Stomach (tissue), 4 donors: ENCODE measurements at regions not wholly inside any gene's neighbourhood (a gene's known extent, or its start where the extent isn't known, plus 50 kb on each side); places are given as distances from the start of the nearest gene placed in this dataset.

Experiments
- CTCF ChIP-seq, 7 experiments: fragments of 450-650 bp in 4 of 7; fragments of 200-600 bp in 3 of 7; sonication (generic) in 3 of 7; IDR thresholded peaks; one replicate each; pipeline ENCODE4 v1.5.1; 2016 to 2019; ENCODE audit warnings: antibody characterized with exemption in 7 of 7, control low read depth in 2 of 7, mild to moderate bottlenecking in 1 of 7
- POLR2A ChIP-seq, 4 donors: fragments of 450-650 bp; IDR thresholded peaks; one replicate each; pipeline ENCODE4 v1.6.1; 2016; ENCODE audit warnings: antibody characterized with exemption in 4 of 4, control low read depth in 2 of 4, mild to moderate bottlenecking in 1 of 4, moderate library complexity in 1 of 4
- POLR2AphosphoS5 ChIP-seq, 3 donors: sonication (generic); formaldehyde crosslinking; IDR thresholded peaks; one replicate each; pipeline ENCODE4 v1.6.1; 2016; ENCODE audit warnings: antibody characterized with exemption in 3 of 3

GRCh38 chr3:72013084-72013483 is 228.1 kb upstream of the PROK2 start:
- TF ChIP-seq CTCF (IDR thresholded peaks at IDR 0.05) (no peak), POLR2A (IDR thresholded peaks at IDR 0.05) (no peak), POLR2AphosphoS5 (IDR thresholded peaks at IDR 0.05) (no peak)
